ENCODE measurements at regions not wholly inside any gene's neighbourhood (a gene's known extent, or its start where the extent isn't known, plus 50 kb on each side); places are given as distances from the start of the nearest gene placed in this dataset.

- Histone ChIP-seq H3K23ac (ENCODE audit: insufficient read length, low read depth, low read length) (no peak overlapping the region), H3K27ac (ENCODE audit: insufficient read length, low read depth, low read length) (no peak overlapping the region), H2BK20ac (ENCODE audit: low read depth, low read length, poor library complexity, severe bottlenecking) (no peak overlapping the region), H3K4me2 (ENCODE audit: insufficient read depth, insufficient read length, low read length) (no peak overlapping the region), H3K79me2 (ENCODE audit: insufficient read depth, low read length) (no peaks in the 10 kb centered on the region), H4K91ac (ENCODE audit: insufficient read length, low read depth, low read length) (no peak overlapping the region), H3K23me2 (ENCODE audit: insufficient read length, low read depth, low read length, poor library complexity, severe bottlenecking) (no peaks in the 10 kb centered on the region), H2BK15ac (ENCODE audit: low read depth, low read length) (no peak overlapping the region), H3K56ac (ENCODE audit: insufficient read length, low read depth, low read length) (no peak overlapping the region), H3K9me3 (ENCODE audit: control insufficient read depth, low read depth, low read length) (no peaks in the 10 kb centered on the region), H3K18ac (ENCODE audit: insufficient read length, low read depth, low read length) (no peak overlapping the region), H3K4me1 (ENCODE audit: insufficient read depth, low read length) (no peaks in the 10 kb centered on the region), H3K4ac (ENCODE audit: low read depth, low read length) (no peak overlapping the region), H2BK120ac (ENCODE audit: low read depth, low read length, poor library complexity, severe bottlenecking) (no peak overlapping the region), H2AFZ (ENCODE audit: low read length) (no peak overlapping the region), H4K5ac (ENCODE audit: insufficient read length, low read depth, low read length) (no peak overlapping the region), H3K27me3 (ENCODE audit: insufficient read depth, low read length) (no peaks in the 10 kb centered on the region), H2BK5ac (ENCODE audit: insufficient read length, low read length) (no peak overlapping the region), H2BK12ac (ENCODE audit: insufficient read length, low read depth, low read length) (no peak overlapping the region), H4K20me1 (ENCODE audit: control insufficient read depth, insufficient read depth, insufficient read length) (no peaks in the 10 kb centered on the region), H3K9ac (ENCODE audit: extremely low read depth, insufficient read length, low read length) (no peak overlapping the region), H2AK5ac (ENCODE audit: insufficient read length, low read length) (no peak overlapping the region), H3T11ph (ENCODE audit: low read length) (no peak overlapping the region), H3K14ac (ENCODE audit: insufficient read depth, low read length) (no peak overlapping the region), H3K79me1 (ENCODE audit: insufficient read depth, low read depth, low read length, poor library complexity, severe bottlenecking) (no peaks in the 10 kb centered on the region), H4K8ac (replicated peaks; ENCODE audit: insufficient read length, low read depth, low read length) (no peak overlapping the region)
- H3K4me3 Mint-ChIP-seq = no peak overlapping the region
- no peak for DNase-seq
- WGBS (ENCODE audit: extremely low coverage, insufficient read length, low lambda C conversion rate) = no CpG with 5 or more reads among the region's 1 CpG
- H3K4me1 Mint-ChIP-seq = peaks cover 0 to 2% of the 10 kb centered on the region in 2 experiments; a peak in 2 of 4 replicates
- H3K27me3 Mint-ChIP-seq (ENCODE audit: low read depth) = no peaks in the 10 kb centered on the region
- TF ChIP-seq CTCF (conservative IDR thresholded peaks at IDR 0.05) = no peak
- no peaks in the 10 kb centered on the region; a peak in 1 of 5 replicates for H3K9me3 Mint-ChIP-seq
- no peak overlapping the region for H3K27ac Mint-ChIP-seq
- peaks cover 0 to under 1% (median 0%) of the 10 kb centered on the region in 3 experiments; a peak in 2 of 7 replicates for H3K36me3 Mint-ChIP-seq (ENCODE audit: insufficient read depth in 1 of 3, low read depth in 3 of 3)
Observed at GRCh38 chr2:150769421-150769820, 282.0 kb upstream of the RND3 start.

Measured in H9 (cell line).